Neuron (in vitro differentiated cells): ENCODE measurements at regions not wholly inside any gene's neighbourhood (a gene's known extent, or its start where the extent isn't known, plus 50 kb on each side); places are given as distances from the start of the nearest gene placed in this dataset.

ENCODE experiments used
- H2AFZ ChIP-seq: one replicate; pipeline ENCODE4 v1.6.1; 2013; ENCODE audit warnings: low read depth, mild to moderate bottlenecking, inconsistent platforms, low read length, moderate library complexity
- H3K27me3 ChIP-seq: one replicate; pipeline ENCODE4 v1.6.1; 2013; ENCODE audit warnings: low read length; ENCODE audit not compliant: insufficient read depth
- H3K36me3 ChIP-seq: one replicate; pipeline ENCODE4 v1.6.1; 2013; ENCODE audit warnings: low read length; ENCODE audit not compliant: insufficient read depth
- H3K4me1 ChIP-seq: one replicate; pipeline ENCODE4 v1.6.1; 2013; ENCODE audit warnings: low read length; ENCODE audit not compliant: insufficient read depth
- H3K4me3 ChIP-seq: 2 replicates; pipeline ENCODE4 v1.5.1; 2013; ENCODE audit warnings: mild to moderate bottlenecking, low read length, moderate library complexity
- H3K9me3 ChIP-seq: one replicate; pipeline ENCODE4 v1.6.1; 2013; ENCODE audit warnings: low read length

- peaks cover 2% of the 10 kb centered on the region for H3K9me3 ChIP-seq
- H2AFZ ChIP-seq = no peak overlapping the region
- H3K4me1 ChIP-seq = peaks cover 4% of the 10 kb centered on the region
- no peaks in the 10 kb centered on the region for H3K36me3 ChIP-seq
- H3K27me3 ChIP-seq = no peaks in the 10 kb centered on the region
- no peak overlapping the region for H3K4me3 ChIP-seq
Measured at GRCh38 chr7:428387-428786, 91.3 kb downstream of the PDGFA start.

- Histone ChIP-seq H3K9me3 (peaks cover 2% of the 10 kb centered on the region), H3K36me3 (no peaks in the 10 kb centered on the region), H2AFZ (no peak overlapping the region), H3K27me3 (no peaks in the 10 kb centered on the region), H3K4me3 (no peak overlapping the region), H3K4me1 (peaks cover 4% of the 10 kb centered on the region)
Measured at GRCh38 chr7:428927-429827, 90.5 kb downstream of the PDGFA start.

GRCh38 chr7:429828-430180 is 89.8 kb downstream of the PDGFA start:
- Histone ChIP-seq H3K36me3 (no peaks in the 10 kb centered on the region), H3K27me3 (no peaks in the 10 kb centered on the region), H3K9me3 (peaks cover 2% of the 10 kb centered on the region), H2AFZ (no peak overlapping the region), H3K4me3 (no peak overlapping the region), H3K4me1 (peaks cover 5% of the 10 kb centered on the region)

- Histone ChIP-seq H3K9me3 (peaks cover 2% of the 10 kb centered on the region), H3K4me3 (no peak overlapping the region), H3K4me1 (peaks cover 9% of the 10 kb centered on the region), H2AFZ (no peak overlapping the region), H3K27me3 (peaks cover 6% of the 10 kb centered on the region), H3K36me3 (no peaks in the 10 kb centered on the region)
Measured at GRCh38 chr7:431041-431440, 88.6 kb downstream of the PDGFA start.

DNA sequence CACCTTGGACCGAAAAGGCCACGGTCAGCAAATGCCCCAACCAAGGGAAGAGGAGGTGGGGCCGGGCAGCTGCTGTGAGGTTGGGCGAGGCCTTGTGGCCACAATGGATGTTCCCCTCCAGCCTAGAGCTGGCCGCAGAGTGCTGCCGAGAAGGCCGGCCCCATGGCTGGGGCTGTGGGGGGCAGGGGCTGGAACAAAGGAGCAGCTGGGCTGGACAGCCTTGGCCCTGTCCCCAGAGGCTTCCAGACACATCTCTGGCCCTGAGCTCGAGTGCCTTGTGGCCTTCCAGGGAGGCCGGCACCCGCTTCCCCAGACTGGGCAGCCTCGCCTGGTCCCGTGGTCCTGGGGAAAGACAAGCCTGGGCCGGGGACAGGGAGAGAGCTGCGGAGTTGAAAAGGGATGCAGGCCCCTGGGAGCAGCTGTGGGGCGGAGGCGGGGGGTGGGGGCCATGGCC is 88.0 kb downstream of the PDGFA start:
- no peak overlapping the region for H2AFZ ChIP-seq
- H3K9me3 ChIP-seq = peaks cover under 1% of the 10 kb centered on the region
- peaks cover 9% of the 10 kb centered on the region for H3K4me1 ChIP-seq
- H3K4me3 ChIP-seq = no peak overlapping the region
- H3K27me3 ChIP-seq = peaks cover 6% of the 10 kb centered on the region
- H3K36me3 ChIP-seq = no peaks in the 10 kb centered on the region

- no peak overlapping the region for H2AFZ ChIP-seq
- peaks cover 6% of the 10 kb centered on the region for H3K27me3 ChIP-seq
- no peak overlapping the region for H3K4me3 ChIP-seq
- H3K4me1 ChIP-seq = peaks cover 13% of the 10 kb centered on the region
- no peaks in the 10 kb centered on the region for H3K36me3 ChIP-seq
- no peaks in the 10 kb centered on the region for H3K9me3 ChIP-seq
Measured at GRCh38 chr7:432256-432655, 87.4 kb downstream of the PDGFA start.

- H3K4me1 ChIP-seq = peaks cover 18% of the 10 kb centered on the region
Measured at GRCh38 chr7:432933-433332, 86.7 kb downstream of the PDGFA start.

DNA sequence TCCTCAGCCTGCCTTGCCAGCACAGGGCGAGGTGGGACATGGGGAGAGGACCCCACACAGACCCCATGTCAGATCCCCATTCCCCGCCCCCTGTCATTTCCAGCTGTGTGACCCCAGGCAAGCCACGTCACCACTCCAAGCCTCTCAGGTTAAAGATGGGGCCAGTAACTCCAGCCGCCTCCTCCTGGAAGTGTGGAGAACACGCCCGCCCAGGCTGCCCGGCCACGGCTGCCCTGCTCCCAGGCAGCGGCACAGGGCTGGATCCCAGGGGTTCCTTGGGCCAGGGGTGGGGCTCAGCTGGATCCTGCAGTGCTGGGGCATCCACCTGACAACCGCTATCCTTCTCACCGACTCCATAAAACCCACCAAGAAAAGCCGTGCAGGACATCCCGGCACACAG is 86.1 kb downstream of the PDGFA start:
- peaks cover 6% of the 10 kb centered on the region for H3K27me3 ChIP-seq
- no peak overlapping the region for H3K4me3 ChIP-seq
- H2AFZ ChIP-seq = no peak overlapping the region
- no peaks in the 10 kb centered on the region for H3K36me3 ChIP-seq
- no peaks in the 10 kb centered on the region for H3K9me3 ChIP-seq
- peaks cover 18% of the 10 kb centered on the region for H3K4me1 ChIP-seq

More at GRCh38 chr7:432933-433332, 86.7 kb downstream of the PDGFA start:
- H3K36me3 ChIP-seq = no peaks in the 10 kb centered on the region
- no peak overlapping the region for H3K4me3 ChIP-seq
- no peak overlapping the region for H2AFZ ChIP-seq
- H3K9me3 ChIP-seq = no peaks in the 10 kb centered on the region
- peaks cover 6% of the 10 kb centered on the region for H3K27me3 ChIP-seq

DNA sequence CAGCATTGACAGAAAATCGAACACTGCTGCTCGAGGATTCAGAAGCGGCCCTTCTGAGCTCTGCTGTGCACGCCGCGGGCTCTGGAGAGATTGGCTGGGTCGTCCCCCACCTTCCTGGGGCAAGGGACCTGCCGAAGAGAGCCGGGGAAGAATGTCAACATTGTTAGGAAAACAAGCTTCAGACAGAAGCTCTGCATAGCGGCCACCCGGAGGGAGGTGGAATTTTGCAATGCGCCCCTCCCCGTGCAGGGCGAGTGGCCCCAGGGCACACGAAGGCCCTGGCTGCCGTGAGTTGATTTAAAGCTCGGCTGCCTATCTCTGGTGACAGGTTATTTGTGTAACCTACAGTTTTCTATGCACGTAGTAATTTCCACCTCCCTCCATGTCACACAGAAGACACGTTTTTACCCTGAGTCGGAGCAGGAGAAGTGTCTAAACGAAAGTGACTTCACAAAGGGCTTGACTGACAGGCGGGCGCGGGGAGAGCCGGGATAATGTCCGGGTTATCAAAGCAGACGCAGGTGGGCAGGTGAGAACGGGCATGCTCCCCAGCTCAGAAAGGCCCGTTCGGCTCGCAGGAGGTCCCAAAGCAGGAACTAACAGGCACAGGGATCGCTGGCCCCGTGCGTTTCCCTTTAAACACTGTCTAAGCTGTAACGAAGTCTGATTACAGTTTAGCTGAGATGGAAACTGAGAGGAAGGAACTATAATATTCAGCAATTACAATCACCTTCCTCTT is 84.6 kb downstream of the PDGFA start:
- Histone ChIP-seq H3K27me3 (peaks cover 6% of the 10 kb centered on the region), H3K36me3 (no peaks in the 10 kb centered on the region), H2AFZ (no peak overlapping the region), H3K4me1 (peaks cover 18% of the 10 kb centered on the region), H3K4me3 (no peak overlapping the region), H3K9me3 (no peaks in the 10 kb centered on the region)

- no peak overlapping the region for H2AFZ ChIP-seq
- H3K36me3 ChIP-seq = no peaks in the 10 kb centered on the region
- H3K4me1 ChIP-seq = peaks cover 18% of the 10 kb centered on the region
- no peak overlapping the region for H3K4me3 ChIP-seq
- peaks cover 6% of the 10 kb centered on the region for H3K27me3 ChIP-seq
- H3K9me3 ChIP-seq = no peaks in the 10 kb centered on the region
Measured at GRCh38 chr7:435630-436366, 83.8 kb downstream of the PDGFA start.

- no peaks in the 10 kb centered on the region for H3K36me3 ChIP-seq
- no peaks in the 10 kb centered on the region for H3K9me3 ChIP-seq
- no peak overlapping the region for H3K4me3 ChIP-seq
- no peak overlapping the region for H2AFZ ChIP-seq
- H3K27me3 ChIP-seq = peaks cover 6% of the 10 kb centered on the region
- H3K4me1 ChIP-seq = peaks cover 17% of the 10 kb centered on the region
Measured at GRCh38 chr7:436367-437128, 83.1 kb downstream of the PDGFA start.
